ENCODE measurements at regions not wholly inside any gene's neighbourhood (a gene's known extent, or its start where the extent isn't known, plus 50 kb on each side); places are given as distances from the start of the nearest gene placed in this dataset.

DNA sequence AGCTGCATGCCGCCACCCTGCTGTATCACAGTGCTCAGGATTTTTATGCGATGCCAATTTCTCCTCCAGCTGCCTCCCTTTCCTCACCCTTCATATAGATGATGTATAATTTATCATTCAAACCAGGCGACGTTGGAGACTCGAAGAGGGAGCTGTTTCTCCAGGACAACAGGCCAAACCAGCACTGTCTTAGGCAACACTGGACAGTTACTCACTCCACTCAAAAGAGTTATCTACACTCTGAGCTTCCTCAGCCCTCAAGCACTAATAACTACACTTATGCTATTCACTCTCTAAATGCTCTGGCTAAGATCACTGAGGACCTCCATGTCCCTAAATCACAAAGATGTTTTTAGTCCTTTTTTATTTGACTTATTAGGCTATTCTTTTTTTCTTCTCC is 87.3 kb upstream of the RFC3 start:
- no peak overlapping the region for H3K27ac ChIP-seq
- no peak for DNase-seq
- TF ChIP-seq CTCF (IDR thresholded peaks at IDR 0.05; ENCODE audit: low read depth, low read length, missing control alignments): no peak
- H3K36me3 ChIP-seq (replicated peaks): no peaks in the 10 kb centered on the region
- H3K27me3 ChIP-seq (replicated peaks): no peaks in the 10 kb centered on the region
- no peak overlapping the region for H3K4me3 ChIP-seq (ENCODE audit: low read depth, low read length)
- in situ Hi-C loops (cut with HindIII; ENCODE audit: low pct_ligation_motif_present, low sequenced_read_pairs): no loop called here

DNA sequence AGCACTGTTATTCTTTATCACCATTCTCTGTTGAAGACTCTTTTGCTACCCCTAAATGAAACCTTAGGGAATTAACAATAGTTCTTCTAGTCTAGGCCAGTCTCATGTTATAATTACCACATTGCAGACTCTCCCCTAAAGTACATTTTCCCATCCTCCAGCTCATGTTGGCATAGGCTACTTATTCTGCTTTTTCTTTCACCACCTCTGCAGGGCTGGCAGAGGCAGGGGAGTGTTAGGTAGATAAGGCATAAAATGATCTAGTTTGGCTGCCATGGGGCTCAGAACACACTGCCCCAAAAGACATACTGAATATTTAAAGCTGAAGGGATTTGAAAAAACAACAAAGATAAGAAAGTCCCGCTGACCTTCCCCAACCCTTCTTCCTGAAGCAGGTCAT is 82.7 kb upstream of the RFC3 start:
- TF ChIP-seq CTCF (IDR thresholded peaks at IDR 0.05; ENCODE audit: low read depth, low read length, missing control alignments): no peak
- Histone ChIP-seq H3K4me3 (ENCODE audit: low read depth, low read length) (no peak overlapping the region), H3K27me3 (replicated peaks) (no peaks in the 10 kb centered on the region), H3K27ac (no peak overlapping the region), H3K36me3 (replicated peaks) (no peaks in the 10 kb centered on the region)
- in situ Hi-C loops (cut with HindIII; ENCODE audit: low pct_ligation_motif_present, low sequenced_read_pairs): no loop called here
- DNase-seq: no peak

DNA sequence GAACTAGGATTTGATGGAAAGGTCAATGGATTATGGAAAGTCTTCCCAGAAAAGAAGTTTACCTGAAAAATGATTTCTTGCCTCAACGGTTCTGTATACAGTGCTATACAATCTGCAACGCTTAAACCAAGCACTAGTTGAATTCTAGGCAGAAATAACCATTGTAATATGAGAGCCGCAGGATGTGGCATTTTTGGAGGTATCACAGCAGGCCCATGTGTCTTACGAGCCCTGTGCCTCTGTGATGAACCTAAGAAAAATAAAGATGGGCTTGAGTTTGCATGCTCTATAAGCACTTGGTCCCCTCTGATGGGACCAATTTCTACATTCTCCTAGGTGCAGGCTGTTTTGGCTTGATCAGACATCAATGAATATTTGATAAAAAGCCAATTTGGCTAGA is 78.7 kb upstream of the RFC3 start:
- no peak overlapping the region for H3K27ac ChIP-seq
- DNase-seq: no peak
- no peaks in the 10 kb centered on the region for H3K36me3 ChIP-seq (replicated peaks)
- H3K27me3 ChIP-seq (replicated peaks): no peaks in the 10 kb centered on the region
- in situ Hi-C loops (cut with HindIII; ENCODE audit: low pct_ligation_motif_present, low sequenced_read_pairs): no loop called here
- H3K4me3 ChIP-seq (ENCODE audit: low read depth, low read length): no peak overlapping the region
- no peak for TF ChIP-seq CTCF (IDR thresholded peaks at IDR 0.05; ENCODE audit: low read depth, low read length, missing control alignments)

DNA sequence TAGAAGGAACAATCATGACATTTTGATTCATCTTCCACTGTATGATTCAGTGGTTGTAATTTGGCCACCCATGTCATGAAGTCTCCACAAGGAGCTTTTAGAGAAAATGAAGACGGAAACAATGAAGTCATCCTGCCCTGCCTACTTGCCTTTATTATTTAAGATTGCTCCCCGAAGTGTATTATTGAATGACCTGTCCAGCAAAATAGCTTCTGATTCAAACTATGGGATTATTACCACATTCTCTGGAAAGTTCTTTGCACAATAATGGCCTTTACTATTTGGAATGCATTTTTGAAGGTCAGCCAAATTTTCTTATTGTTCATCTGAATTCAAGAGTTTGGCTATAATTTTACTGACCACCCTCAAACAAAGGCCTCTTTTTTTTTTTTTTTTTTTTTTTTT is 77.8 kb upstream of the RFC3 start:
- H3K27me3 ChIP-seq (replicated peaks): no peaks in the 10 kb centered on the region
- no peak overlapping the region for H3K4me3 ChIP-seq (ENCODE audit: low read depth, low read length)
- TF ChIP-seq CTCF (IDR thresholded peaks at IDR 0.05; ENCODE audit: low read depth, low read length, missing control alignments): no peak
- H3K36me3 ChIP-seq (replicated peaks): no peaks in the 10 kb centered on the region
- DNase-seq: peak; percentile 36
- in situ Hi-C loops (cut with HindIII; ENCODE audit: low pct_ligation_motif_present, low sequenced_read_pairs): no loop called here
- no peak overlapping the region for H3K27ac ChIP-seq

DNA sequence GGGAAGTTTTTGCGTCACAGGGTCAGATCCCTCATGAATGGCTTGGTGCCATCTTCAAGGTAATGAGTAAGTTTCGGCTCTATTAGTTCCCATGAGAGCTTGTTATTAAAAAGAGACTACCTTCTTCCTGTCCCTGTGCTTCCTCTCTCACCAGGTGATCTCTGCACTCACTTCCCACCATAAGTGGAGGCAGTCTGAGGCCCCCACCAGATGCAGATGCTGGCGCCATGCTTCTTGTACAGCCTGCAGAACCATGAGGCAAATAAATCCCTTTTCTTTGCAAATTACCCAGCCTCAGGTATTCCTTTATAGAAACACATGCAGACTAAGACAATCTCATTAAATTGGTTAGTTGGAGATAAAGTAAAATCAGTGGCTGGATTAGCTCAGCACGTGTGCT is 75.6 kb upstream of the RFC3 start:
- in situ Hi-C loops (cut with HindIII; ENCODE audit: low pct_ligation_motif_present, low sequenced_read_pairs): no loop called here
- Histone ChIP-seq H3K27me3 (replicated peaks) (no peaks in the 10 kb centered on the region), H3K36me3 (replicated peaks) (no peaks in the 10 kb centered on the region), H3K27ac (no peak overlapping the region), H3K4me3 (ENCODE audit: low read depth, low read length) (no peak overlapping the region)
- no peak for TF ChIP-seq CTCF (IDR thresholded peaks at IDR 0.05; ENCODE audit: low read depth, low read length, missing control alignments)
- no peak for DNase-seq
